Stimulated activated naive CD8-positive, alpha-beta T cell treated with anti-CD3 and anti-CD28 coated beads, Interleukin-15, Interleukin-2, amounts not matched to agents 100 ng/mL and 50 ng/mL, for 24 hours (primary cell): ENCODE measurements at regions not wholly inside any gene's neighbourhood (a gene's known extent, or its start where the extent isn't known, plus 50 kb on each side); places are given as distances from the start of the nearest gene placed in this dataset.
A peak's percentile ranks its signal among the peaks of the same experiment; 100 is the strongest.

ENCODE experiments used
- H3K27ac Mint-ChIP-seq: one replicate; pipeline ENCODE4 v1.8.0; 2021; ENCODE audit warnings: mild to moderate bottlenecking, mixed read lengths
- H3K27me3 Mint-ChIP-seq: one replicate; pipeline ENCODE4 v1.8.0; 2021; ENCODE audit warnings: mixed read lengths
- H3K36me3 Mint-ChIP-seq: one replicate; pipeline ENCODE4 v1.8.0; 2021; ENCODE audit warnings: low read depth, mixed read lengths
- H3K4me1 Mint-ChIP-seq: one replicate; pipeline ENCODE4 v1.8.0; 2021; ENCODE audit warnings: low read depth, mixed read lengths
- H3K4me3 Mint-ChIP-seq: one replicate; pipeline ENCODE4 v1.8.0; 2021; ENCODE audit warnings: mild to moderate bottlenecking, mixed read lengths
- H3K9me3 Mint-ChIP-seq: one replicate; pipeline ENCODE4 v1.8.0; 2021; ENCODE audit warnings: mixed read lengths

GRCh38 chr13:110971486-110971885 lies 56.6 kb upstream of the ANKRD10 start:
- Mint-ChIP-seq H3K4me3 (no peak overlapping the region), H3K36me3 (peaks cover 10% of the 10 kb centered on the region), H3K4me1 (peaks cover 21% of the 10 kb centered on the region), H3K27me3 (peaks cover 59% of the 10 kb centered on the region), H3K27ac (no peak overlapping the region), H3K9me3 (peaks cover 23% of the 10 kb centered on the region)

- H3K4me3 Mint-ChIP-seq = peak overlapping the region; percentile 20
- H3K4me1 Mint-ChIP-seq = peaks cover 38% of the 10 kb centered on the region
- peaks cover 46% of the 10 kb centered on the region for H3K9me3 Mint-ChIP-seq
- peaks cover 34% of the 10 kb centered on the region for H3K36me3 Mint-ChIP-seq
- H3K27me3 Mint-ChIP-seq = peaks cover 44% of the 10 kb centered on the region
- peak overlapping the region; percentile 10 for H3K27ac Mint-ChIP-seq
Observed at GRCh38 chr13:110967156-110967855, 52.4 kb upstream of the ANKRD10 start.

- peaks cover 46% of the 10 kb centered on the region for H3K9me3 Mint-ChIP-seq
- peak overlapping the region; percentile 96 for H3K27ac Mint-ChIP-seq
- H3K4me1 Mint-ChIP-seq = peaks cover 38% of the 10 kb centered on the region
- H3K36me3 Mint-ChIP-seq = peaks cover 39% of the 10 kb centered on the region
- H3K4me3 Mint-ChIP-seq = no peak overlapping the region
- H3K27me3 Mint-ChIP-seq = peaks cover 42% of the 10 kb centered on the region
Observed at GRCh38 chr13:110965755-110966134, 50.9 kb upstream of the ANKRD10 start.

- H3K4me3 Mint-ChIP-seq = peak overlapping the region; percentile 70
- H3K36me3 Mint-ChIP-seq = peaks cover 39% of the 10 kb centered on the region
- peaks cover 34% of the 10 kb centered on the region for H3K4me1 Mint-ChIP-seq
- H3K9me3 Mint-ChIP-seq = peaks cover 46% of the 10 kb centered on the region
- peak overlapping the region; percentile 96 for H3K27ac Mint-ChIP-seq
- peaks cover 37% of the 10 kb centered on the region for H3K27me3 Mint-ChIP-seq
Observed at GRCh38 chr13:110965038-110965754, 50.3 kb upstream of the ANKRD10 start.
